HG02759 (cell line): ENCODE measurements at regions not wholly inside any gene's neighbourhood (a gene's known extent, or its start where the extent isn't known, plus 50 kb on each side); places are given as distances from the start of the nearest gene placed in this dataset.

Experiments
- ATAC-seq: cut with Tn5 transposase; IDR thresholded peaks from one replicate; pipeline ENCODE4 v1.9.1; 2021; ENCODE audit warnings: mild to moderate bottlenecking, moderate library complexity; ENCODE audit not compliant: unreplicated experiment

DNA sequence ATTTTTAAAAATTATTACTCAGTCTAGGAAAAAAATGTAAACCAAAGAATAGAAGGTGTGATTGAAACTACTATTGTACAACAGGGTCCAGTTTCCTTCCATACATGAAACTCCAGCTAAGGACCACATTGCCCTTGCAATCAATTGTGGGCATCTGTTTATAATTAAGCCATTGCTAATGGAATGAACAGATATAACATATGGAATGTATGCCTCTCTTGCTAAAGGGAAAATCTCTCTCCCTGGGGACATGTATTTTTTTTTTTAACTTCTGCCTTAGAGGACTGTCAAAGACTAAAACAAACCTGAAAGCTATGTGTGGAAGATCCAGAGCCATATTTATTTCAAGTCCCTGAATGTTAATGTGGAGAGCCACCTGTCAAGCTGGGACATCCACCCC, 336.8 kb upstream of the MANEA start:
- no peak for ATAC-seq

DNA sequence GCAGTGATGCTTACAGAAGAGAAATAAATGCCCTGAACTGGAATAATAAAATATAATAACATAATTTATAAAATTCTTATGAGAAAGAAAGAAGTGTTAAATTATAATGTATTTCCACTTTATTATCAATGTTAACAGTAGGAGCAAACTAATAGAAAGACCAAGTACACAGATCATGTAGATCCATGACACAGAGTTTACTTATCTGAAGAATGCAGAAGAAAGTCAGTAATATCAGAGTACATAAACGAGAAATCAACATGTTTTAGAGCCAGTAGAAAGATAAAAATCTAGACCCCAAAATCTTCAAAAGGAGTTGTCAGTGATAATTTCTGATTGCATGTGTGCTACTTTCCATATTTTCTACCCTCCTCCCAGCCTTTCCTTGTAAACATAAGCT, 334.8 kb upstream of the MANEA start:
- no peak for ATAC-seq

DNA sequence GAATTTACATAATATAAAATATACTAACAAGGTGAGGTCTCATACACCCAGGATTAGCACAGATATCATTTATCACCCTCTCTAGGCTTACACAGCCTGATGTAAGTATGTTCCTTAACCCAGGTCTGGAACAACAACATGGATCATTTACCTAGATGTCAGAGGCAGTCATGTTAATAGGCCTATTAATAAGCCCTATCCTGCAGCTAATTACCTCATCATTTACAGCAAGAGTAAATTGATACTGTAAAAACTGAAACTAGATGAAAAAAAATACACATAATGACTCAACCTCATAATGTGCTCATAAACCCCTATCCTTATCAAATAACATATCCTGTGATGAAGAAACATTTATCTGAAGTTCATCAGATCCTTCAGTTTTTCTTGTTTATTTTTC, 334.3 kb upstream of the MANEA start:
- ATAC-seq: no peak

- no peak for ATAC-seq
These were observed 332.6 kb upstream of the MANEA start for GRCh38 chr6:95244751-95245150.

- no peak for ATAC-seq
These were observed 328.8 kb upstream of the MANEA start for GRCh38 chr6:95248499-95248898.

GRCh38 chr6:95249175-95249574, 328.2 kb upstream of the MANEA start:
- ATAC-seq: no peak

DNA sequence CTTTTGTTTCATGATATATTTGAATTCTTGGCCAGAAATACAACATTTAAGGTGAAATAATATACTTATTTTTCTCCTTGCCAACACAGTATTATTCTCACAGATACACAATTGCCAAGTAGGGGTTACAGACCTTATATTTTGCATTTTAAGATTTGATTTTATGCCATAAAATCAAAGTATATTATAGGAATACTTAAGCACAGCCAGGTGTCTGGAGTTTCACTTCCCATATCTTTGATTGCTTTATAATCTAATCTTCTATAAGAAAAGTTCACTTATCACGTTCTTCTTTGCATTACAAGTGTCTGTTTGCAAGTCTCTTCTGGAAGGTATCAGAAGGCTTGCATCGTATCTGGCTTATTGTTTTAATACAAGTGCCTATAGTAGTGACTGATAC, 327.7 kb upstream of the MANEA start:
- no peak for ATAC-seq

GRCh38 chr6:95263840-95264239, 313.5 kb upstream of the MANEA start:
- ATAC-seq: no peak

DNA sequence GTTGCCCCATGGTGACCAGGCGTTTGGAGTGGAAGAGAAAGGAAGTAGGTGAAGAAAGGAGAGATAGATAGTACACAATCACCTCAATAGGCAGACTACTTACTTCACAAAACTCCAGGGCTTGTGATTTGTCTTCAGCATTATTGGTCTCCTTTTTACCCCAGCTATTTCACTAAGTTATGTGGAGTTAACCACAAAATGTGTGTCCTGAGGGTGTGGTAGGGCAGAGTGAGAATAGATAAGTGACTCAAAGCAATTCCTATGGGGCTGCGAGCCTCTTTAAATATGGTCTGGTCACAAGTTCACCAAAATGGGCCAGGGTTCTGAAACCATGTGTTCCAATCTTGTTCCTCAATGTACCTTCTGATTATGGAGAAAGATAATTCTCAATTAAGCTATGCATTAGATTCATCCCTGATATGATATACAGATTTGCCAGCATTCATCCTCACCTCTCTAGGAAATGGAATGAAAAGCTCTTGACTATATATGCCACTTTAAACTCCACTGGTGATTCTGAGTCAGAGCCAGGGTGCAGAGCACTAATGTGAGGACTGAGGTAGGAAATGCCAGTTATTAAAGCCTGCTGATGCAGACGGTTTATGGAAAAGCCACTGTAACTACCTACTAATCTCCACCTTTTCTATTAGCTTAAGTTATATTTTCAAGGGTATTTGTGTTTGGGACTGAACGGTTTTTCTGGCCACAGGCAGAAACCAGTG, 310.6 kb upstream of the MANEA start:
- ATAC-seq: no peak

DNA sequence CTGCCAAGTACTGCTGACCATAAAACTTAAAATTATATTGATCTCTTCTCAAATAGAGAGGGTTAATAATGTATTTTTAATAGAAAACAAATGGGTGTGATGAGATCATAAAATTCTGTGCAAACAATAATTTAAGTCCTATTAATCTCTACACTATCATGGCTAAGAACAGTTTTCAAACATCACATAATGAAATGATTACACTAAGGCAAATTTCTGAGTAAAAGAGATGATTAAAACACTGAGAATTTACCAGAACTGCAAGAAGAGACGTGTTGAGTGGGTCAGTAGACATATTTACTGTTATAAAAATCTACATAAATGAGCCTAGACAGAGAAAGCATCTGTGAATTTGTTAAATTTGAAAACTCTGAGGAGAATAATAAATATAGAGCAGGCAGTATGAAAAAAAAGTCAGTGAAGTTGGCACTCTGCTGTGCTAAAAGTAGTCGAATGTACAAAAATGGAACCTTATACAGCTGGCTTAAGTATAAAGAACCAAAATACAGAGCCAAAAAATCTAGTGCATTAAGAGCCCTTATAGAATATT, 302.6 kb upstream of the MANEA start:
- ATAC-seq: no peak

DNA sequence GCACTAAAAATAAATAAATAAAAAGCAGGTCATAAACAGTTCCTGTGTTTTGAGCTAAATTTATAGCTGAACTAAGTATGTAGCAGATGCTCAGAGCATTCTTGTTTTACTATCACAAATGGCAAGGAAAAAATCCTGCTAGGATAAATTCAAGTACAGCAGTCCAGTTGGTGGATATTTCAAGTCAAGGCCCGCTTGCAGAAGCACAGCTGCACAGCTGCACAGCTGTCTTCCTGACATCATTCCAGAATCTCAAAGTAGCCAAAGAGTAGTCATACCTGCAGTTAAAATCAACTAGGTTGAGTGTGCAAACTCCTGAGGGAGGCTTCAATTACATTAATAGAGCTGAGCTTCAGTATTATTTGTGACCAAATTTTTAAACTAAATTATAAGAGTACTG, 297.7 kb upstream of the MANEA start:
- no peak for ATAC-seq

DNA sequence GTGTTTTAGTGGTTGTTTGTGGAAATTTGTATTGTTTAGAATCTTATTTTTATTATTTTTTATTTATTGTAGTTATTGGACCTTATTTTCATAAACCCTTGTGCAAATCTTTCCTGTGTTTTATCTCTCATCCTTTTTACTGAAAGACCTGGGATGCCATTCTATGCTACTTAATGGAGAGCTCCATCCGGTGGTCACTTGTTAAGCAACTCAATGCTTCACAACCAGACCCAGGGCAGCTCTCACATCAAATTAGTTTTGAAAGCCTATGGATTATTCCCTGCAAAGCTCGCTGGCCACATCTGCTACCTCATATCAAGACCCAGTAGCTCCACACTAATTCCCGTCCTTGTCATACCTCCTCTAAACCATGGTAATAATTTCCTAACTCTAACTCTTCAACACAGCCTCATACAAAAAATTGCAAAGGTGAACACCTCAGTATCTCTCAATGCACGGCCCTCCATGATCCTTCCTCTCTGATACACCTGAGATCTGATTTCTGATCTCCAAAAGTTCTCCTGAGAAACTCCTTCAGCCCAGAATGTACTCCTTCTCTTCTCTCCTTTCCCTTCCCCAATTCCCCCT, 296.6 kb upstream of the MANEA start:
- ATAC-seq: no peak

DNA sequence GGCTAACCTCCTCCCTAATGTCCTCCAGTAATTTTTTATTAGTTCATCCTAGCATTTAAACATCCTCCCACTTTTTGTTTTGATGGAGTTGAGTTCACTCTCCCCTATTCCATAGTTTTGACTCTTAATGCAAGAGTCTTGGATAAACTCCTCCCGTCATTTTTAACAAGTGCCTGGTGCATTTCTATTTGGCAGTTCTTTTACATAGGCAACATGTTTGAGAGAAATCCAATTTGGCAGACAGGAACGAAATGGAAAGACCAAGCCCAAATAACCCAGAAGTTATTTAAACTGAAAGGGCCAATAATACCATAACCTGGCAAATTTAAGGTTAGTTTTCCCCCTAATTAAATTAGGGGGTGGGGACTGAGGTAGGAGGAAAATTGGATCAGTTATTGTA, 291.5 kb upstream of the MANEA start:
- ATAC-seq: no peak

DNA sequence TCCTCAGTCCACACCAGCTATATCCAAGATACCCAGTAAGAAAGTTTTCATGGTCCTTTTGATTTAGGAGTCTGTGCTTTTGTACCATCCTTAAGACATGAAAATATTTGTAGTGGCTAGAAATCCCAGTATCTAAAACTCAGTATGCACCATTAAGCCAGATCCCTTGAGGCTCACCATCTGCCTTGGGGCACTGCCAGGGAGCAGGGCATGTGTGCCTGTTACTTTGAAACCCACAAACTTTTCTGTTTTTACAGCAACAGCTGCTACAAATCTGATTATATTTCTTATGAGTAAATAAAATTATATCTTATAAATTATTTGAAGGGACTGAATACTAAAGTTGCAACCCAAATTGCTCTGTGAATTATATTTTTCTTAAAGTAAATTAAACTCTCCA, 290.5 kb upstream of the MANEA start:
- no peak for ATAC-seq

- ATAC-seq: no peak
These were observed 289.1 kb upstream of the MANEA start for GRCh38 chr6:95288251-95288650.

DNA sequence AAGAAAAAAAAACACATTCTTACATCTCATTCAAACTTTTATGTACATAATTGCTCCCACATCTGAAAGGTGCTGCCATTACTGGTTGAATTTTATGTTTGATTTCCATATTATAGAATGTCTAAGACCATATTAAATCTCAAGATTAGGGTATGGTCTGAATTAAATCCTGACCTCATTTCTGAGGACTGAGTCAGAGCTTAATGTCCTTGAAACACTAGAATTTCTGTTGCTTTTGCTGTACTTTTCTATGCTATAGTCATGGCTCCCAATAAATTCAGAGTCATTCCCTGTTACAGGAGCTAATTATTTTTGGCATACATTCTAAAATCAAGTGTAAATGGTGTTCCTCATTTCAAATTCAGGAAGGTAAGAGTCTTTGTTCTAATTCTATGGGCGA, 285.3 kb upstream of the MANEA start:
- ATAC-seq: no peak

DNA sequence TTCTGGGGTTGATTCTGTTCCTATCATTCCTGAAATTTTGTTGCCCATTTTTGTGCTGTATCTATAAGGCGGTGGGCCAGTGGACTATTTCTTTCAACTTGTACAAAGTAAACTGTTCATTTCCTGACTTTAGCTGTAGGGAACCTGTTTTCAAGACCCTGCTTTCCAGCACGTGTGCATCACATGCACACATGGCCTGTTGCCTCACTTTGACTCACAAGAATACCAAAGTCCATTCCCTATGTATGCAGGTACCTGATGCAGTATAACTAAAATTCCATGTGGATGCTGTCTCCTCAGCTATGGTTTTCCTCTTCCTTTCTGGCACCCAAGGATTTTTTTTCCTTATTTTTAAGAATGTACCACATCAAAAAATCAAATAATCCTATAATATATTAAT, 284.1 kb upstream of the MANEA start:
- ATAC-seq: no peak

DNA sequence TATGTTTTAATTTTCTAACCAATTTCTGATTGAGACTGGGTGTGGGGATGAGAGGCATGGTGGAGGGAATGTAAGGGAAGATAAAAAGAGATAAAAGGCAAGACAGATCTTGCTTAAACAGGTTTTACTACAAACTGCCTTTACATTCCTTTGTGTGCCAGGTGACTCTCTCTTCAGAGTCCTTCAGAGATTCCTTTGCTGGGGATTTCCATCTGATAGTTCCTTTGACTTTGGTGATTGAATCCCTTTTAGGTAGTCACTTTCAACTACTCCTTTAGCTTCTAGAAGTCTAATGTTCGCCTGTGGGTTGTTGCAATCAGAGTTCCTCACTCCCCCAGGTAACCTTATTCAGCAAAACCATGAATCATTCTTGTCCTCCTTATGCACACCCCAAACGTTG, 283.3 kb upstream of the MANEA start:
- ATAC-seq: no peak

DNA sequence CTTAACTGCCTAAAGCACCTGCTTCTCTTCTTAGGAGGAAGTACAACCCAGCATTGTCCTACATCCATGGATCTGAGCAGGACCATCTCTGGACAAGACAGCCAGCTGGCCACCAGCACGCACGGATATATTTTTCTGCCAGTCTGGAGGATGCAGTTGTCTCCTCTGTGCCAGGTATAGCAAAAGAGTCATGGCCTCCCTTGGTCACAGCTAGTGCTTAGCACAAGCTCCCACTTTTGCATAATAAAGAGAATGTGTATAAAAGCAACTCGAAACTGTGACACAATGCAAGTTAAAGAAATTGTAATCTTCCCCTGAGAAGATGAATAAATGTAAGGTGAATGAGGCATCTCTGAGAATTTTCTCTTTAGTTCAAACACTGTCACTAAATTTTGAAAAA, 267.8 kb upstream of the MANEA start:
- ATAC-seq: no peak

- no peak for ATAC-seq
These were observed 259.2 kb upstream of the MANEA start for GRCh38 chr6:95318137-95318536.

- ATAC-seq: no peak
These were observed 256.2 kb upstream of the MANEA start for GRCh38 chr6:95321126-95321525.

GRCh38 chr6:95325916-95326315, 251.4 kb upstream of the MANEA start:
- ATAC-seq: no peak

DNA sequence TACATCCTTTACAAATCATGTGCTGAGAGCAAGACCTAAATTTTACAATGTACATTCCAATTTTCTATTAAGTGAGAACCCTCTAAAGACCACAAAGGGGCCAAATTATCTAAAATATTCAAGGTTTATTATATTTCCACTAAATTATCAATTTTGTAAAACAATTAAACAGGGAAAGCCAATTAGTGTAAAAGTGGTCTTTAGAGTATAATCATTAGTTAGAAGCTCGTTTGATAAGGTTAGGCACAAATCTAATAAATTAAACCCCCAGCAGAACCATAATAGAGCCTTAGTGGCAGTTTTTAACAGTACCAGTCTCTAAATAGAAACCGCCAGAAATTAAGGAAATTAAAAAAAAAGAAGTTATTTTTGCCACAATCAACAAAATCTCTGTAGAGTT, 249.1 kb upstream of the MANEA start:
- ATAC-seq: no peak
